Loucy (cell line): ENCODE measurements at regions not wholly inside any gene's neighbourhood (a gene's known extent, or its start where the extent isn't known, plus 50 kb on each side); places are given as distances from the start of the nearest gene placed in this dataset.

Experiments used
- H2AFZ ChIP-seq: fragments of 200-600 bp; sonication (generic); 2 replicates; pipeline ENCODE4 v1.6.0; 2016; ENCODE audit warnings: antibody characterized with exemption, mild to moderate bottlenecking, low read length, moderate library complexity
- H3F3A ChIP-seq: fragments of 200-600 bp; 2 replicates; pipeline ENCODE4 v1.6.0; 2016; ENCODE audit warnings: antibody characterized with exemption, low read depth, mild to moderate bottlenecking
- H3K27me3 ChIP-seq: fragments of 200-600 bp; sonication (generic); 2 replicates; pipeline ENCODE4 v1.6.1; 2014; ENCODE audit warnings: low read length, mild to moderate bottlenecking; ENCODE audit not compliant: insufficient read depth, poor library complexity, severe bottlenecking
- H3K36me3 ChIP-seq: fragments of 200-600 bp; sonication (generic); 2 replicates; pipeline ENCODE4 v1.6.1; 2016; ENCODE audit warnings: low read length; ENCODE audit not compliant: insufficient read depth
- H3K4me1 ChIP-seq: fragments of 200-600 bp; sonication (generic); 2 replicates; pipeline ENCODE4 v1.5.1; 2014; ENCODE audit warnings: low read length, mild to moderate bottlenecking; ENCODE audit not compliant: insufficient read depth, poor library complexity, severe bottlenecking
- H3K4me2 ChIP-seq: fragments of 200-600 bp; sonication (generic); 2 replicates; pipeline ENCODE4 v1.6.0; 2014; ENCODE audit warnings: antibody characterized with exemption, low read length, low read depth, mild to moderate bottlenecking; ENCODE audit not compliant: poor library complexity, severe bottlenecking
- H3K4me3 ChIP-seq: fragments of 200-600 bp; sonication (generic); 2 replicates; pipeline ENCODE4 v1.5.1; 2014; ENCODE audit warnings: low read length, mild to moderate bottlenecking, mixed read lengths; ENCODE audit not compliant: poor library complexity, severe bottlenecking
- H3K79me2 ChIP-seq: fragments of 200-600 bp; sonication (generic); 2 replicates; pipeline ENCODE4 v1.6.1; 2014; ENCODE audit warnings: low read length; ENCODE audit not compliant: insufficient read depth
- H3K9ac ChIP-seq: fragments of 200-600 bp; sonication (generic); 2 replicates; pipeline ENCODE4 v1.6.0; 2014; ENCODE audit warnings: mild to moderate bottlenecking, low read depth, low read length, moderate library complexity; ENCODE audit not compliant: poor library complexity, severe bottlenecking
- H3K9me2 ChIP-seq: fragments of 200-600 bp; sonication (generic); replicated peaks from 2 replicates; pipeline ENCODE4 v1.6.1; 2016; ENCODE audit warnings: low read depth, low read length, mixed read lengths
- H3K9me3 ChIP-seq: fragments of 200-600 bp; sonication (generic); 2 replicates; pipeline ENCODE4 v1.6.1; 2014; ENCODE audit warnings: mild to moderate bottlenecking, antibody characterized with exemption, low read length, low read depth; ENCODE audit not compliant: insufficient read depth
- H4K20me1 ChIP-seq: fragments of 200-600 bp; sonication (generic); 2 replicates; pipeline ENCODE4 v1.6.0; 2014; ENCODE audit warnings: antibody characterized with exemption, low read length, mild to moderate bottlenecking; ENCODE audit not compliant: insufficient read depth, poor library complexity, severe bottlenecking
- CTCF ChIP-seq: fragments of 200-600 bp; sonication (generic); conservative IDR thresholded peaks from 2 replicates; pipeline ENCODE4 v1.5.1; 2014; ENCODE audit warnings: mild to moderate bottlenecking, antibody characterized with exemption, low read length
- EZH2phosphoT487 ChIP-seq: fragments of 200-600 bp; IDR thresholded peaks from 2 replicates; pipeline ENCODE4 v1.6.1; 2018; ENCODE audit warnings: antibody characterized with exemption, mild to moderate bottlenecking, moderate library complexity, borderline replicate concordance

- H3K4me2 ChIP-seq, result no peak overlapping the region
- H3K4me3 ChIP-seq, result no peak overlapping the region
- H3K9ac ChIP-seq, result no peak overlapping the region
- no peaks in the 10 kb centered on the region for H3K4me1 ChIP-seq
- H3K27me3 ChIP-seq, result no peaks in the 10 kb centered on the region
- no peaks in the 10 kb centered on the region for H3K79me2 ChIP-seq
- no peak for TF ChIP-seq EZH2phosphoT487
- TF ChIP-seq CTCF, result no peak
- no peak overlapping the region for H2AFZ ChIP-seq
- H3K36me3 ChIP-seq, result no peaks in the 10 kb centered on the region
- H3K9me2 ChIP-seq, result no peaks in the 10 kb centered on the region
- no peaks in the 10 kb centered on the region for H4K20me1 ChIP-seq
- H3K9me3 ChIP-seq, result no peaks in the 10 kb centered on the region
- no peaks in the 10 kb centered on the region for H3F3A ChIP-seq
Observed at GRCh38 chr21:19993268-19993667, 1004.9 kb upstream of the NCAM2 start.

GRCh38 chr21:19995253-19995652 is 1003.0 kb upstream of the NCAM2 start:
- Histone ChIP-seq H3K4me3 (no peak overlapping the region), H3F3A (no peaks in the 10 kb centered on the region), H3K4me2 (no peak overlapping the region), H3K4me1 (no peaks in the 10 kb centered on the region), H3K79me2 (no peaks in the 10 kb centered on the region), H3K36me3 (no peaks in the 10 kb centered on the region), H3K9ac (no peak overlapping the region), H4K20me1 (no peaks in the 10 kb centered on the region), H3K9me2 (no peaks in the 10 kb centered on the region), H2AFZ (no peak overlapping the region), H3K9me3 (no peaks in the 10 kb centered on the region; the same call in 1 of the 2 replicates), H3K27me3 (no peaks in the 10 kb centered on the region)
- no peak for TF ChIP-seq CTCF
- no peak for TF ChIP-seq EZH2phosphoT487

GRCh38 chr21:19998453-19998852 is 999.8 kb upstream of the NCAM2 start:
- H3K27me3 ChIP-seq, result no peaks in the 10 kb centered on the region
- H3K9me3 ChIP-seq, result no peaks in the 10 kb centered on the region; the same call in 1 of the 2 replicates
- no peaks in the 10 kb centered on the region for H4K20me1 ChIP-seq
- no peak overlapping the region for H3K9ac ChIP-seq
- no peaks in the 10 kb centered on the region for H3K36me3 ChIP-seq
- no peaks in the 10 kb centered on the region for H3K9me2 ChIP-seq
- no peak overlapping the region for H2AFZ ChIP-seq
- no peak overlapping the region for H3K4me3 ChIP-seq
- H3K4me1 ChIP-seq, result no peaks in the 10 kb centered on the region
- no peak for TF ChIP-seq EZH2phosphoT487
- no peak for TF ChIP-seq CTCF
- H3K79me2 ChIP-seq, result no peaks in the 10 kb centered on the region
- H3K4me2 ChIP-seq, result no peak overlapping the region
- H3F3A ChIP-seq, result no peaks in the 10 kb centered on the region
